ENCODE measurements at regions not wholly inside any gene's neighbourhood (a gene's known extent, or its start where the extent isn't known, plus 50 kb on each side); places are given as distances from the start of the nearest gene placed in this dataset.

DNA sequence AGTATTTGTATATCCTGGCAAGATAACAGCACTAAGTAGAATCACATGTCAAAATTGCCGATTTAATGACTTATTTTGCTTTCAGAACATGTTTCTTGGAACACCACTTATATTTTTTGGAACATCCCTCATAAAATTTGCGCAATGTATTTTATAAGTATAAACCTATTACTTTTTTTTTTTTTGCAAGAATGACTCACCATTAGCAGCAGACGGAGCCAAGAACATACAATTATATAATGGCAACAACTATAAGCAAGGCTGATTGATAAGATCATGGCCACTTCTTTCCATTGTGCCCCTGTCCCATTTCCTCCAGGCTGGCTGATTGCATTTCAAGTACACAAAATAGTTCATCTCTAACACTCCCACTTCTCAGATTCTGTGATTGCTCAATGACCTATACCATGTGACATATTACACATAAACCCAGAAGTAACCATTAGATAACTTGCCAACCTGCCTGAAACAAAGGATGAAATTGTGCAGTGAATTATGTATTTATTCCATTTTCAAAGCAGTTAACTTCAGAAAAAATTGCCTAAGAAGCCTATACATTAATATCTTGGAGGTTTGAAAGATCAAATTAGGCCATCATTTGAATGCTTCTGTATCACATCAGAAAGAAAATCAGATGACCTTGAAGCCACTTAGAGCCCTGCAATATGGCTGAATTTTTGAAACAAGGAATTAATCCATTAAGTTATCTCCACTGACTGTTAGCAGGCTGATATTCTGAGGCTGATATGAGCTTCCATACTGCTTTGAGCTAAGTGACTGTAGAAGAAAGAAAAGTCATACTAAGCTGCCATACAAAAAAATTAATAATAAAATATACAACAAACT, 77.8 kb upstream of the PRMT6 start:
- Histone ChIP-seq H3K4me1 (no peaks in the 10 kb centered on the region), H3K9me3 (no peaks in the 10 kb centered on the region), H3K27me3 (no peaks in the 10 kb centered on the region), H3K27ac (no peak overlapping the region), H3K36me3 (no peaks in the 10 kb centered on the region), H3K4me3 (no peak overlapping the region)
- TF ChIP-seq POLR2A (IDR thresholded peaks at IDR 0.05): no peak
- no peak for TF ChIP-seq CTCF (IDR thresholded peaks at IDR 0.05 in 4 of 5, conservative IDR thresholded peaks at IDR 0.05 in 1 of 5)
- ATAC-seq (no peak), DNase-seq (no peak)
- in situ Hi-C loops (cut with MboI; ENCODE audit: low sequenced_read_pairs in 4 of 4): no loop called here
- intact Hi-C loops (cut with DNase I; ENCODE audit: low total_unique reads): no loop called here

DNA sequence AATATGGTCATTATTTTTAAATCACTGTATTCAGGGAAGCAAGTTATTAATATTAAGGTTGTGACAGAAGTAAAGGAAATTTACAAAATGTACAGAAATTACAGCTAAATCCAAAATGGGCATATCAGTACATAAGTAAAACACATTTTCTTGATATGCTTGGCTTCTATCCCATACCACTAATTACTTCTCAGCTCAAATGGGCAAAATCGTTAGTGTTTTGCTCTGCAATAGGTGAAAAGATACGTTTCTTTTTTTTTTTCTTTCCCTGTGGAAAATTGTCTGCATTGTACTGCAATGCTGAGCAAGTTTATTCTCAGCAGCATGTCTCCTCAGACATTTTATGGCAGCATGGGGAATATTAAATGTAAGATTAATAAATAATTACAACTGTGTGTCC, 77.1 kb upstream of the PRMT6 start:
- intact Hi-C loops (cut with DNase I; ENCODE audit: low total_unique reads): no loop called here
- in situ Hi-C loops (cut with MboI; ENCODE audit: low sequenced_read_pairs in 4 of 4): no loop called here
- H3K9me3 ChIP-seq: no peaks in the 10 kb centered on the region
- no peak overlapping the region for H3K27ac ChIP-seq
- no peak overlapping the region for H3K4me3 ChIP-seq
- no peaks in the 10 kb centered on the region for H3K36me3 ChIP-seq
- DNase-seq (no peak), ATAC-seq (no peak)
- no peak for TF ChIP-seq CTCF (IDR thresholded peaks at IDR 0.05 in 4 of 5, conservative IDR thresholded peaks at IDR 0.05 in 1 of 5)
- no peak for TF ChIP-seq POLR2A (IDR thresholded peaks at IDR 0.05)
- H3K27me3 ChIP-seq: no peaks in the 10 kb centered on the region
- H3K4me1 ChIP-seq: no peaks in the 10 kb centered on the region

DNA sequence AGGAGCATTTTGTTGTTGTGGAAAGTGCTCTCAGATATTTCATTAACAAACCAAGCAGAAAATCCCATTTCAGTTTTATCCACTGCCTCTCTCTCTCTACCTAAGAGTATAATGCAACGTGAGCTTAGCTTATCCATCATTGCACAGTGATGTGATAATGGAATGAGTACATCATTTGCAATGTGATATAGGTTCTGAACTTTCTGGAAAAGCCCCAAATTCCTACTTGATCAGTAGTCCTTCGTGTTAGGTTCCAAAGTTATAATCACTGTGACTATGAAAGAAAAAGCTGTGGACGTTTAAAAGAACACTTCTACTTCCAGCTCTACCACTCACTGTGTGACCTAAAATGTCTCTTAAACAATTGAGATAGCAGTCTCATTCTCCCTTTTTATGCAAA, 76.4 kb upstream of the PRMT6 start:
- Histone ChIP-seq H3K9me3 (no peaks in the 10 kb centered on the region), H3K4me1 (no peaks in the 10 kb centered on the region), H3K4me3 (no peak overlapping the region), H3K36me3 (no peaks in the 10 kb centered on the region), H3K27ac (no peak overlapping the region), H3K27me3 (no peaks in the 10 kb centered on the region)
- ATAC-seq (no peak), DNase-seq (no peak)
- no peak for TF ChIP-seq POLR2A (IDR thresholded peaks at IDR 0.05)
- no peak for TF ChIP-seq CTCF (IDR thresholded peaks at IDR 0.05 in 4 of 5, conservative IDR thresholded peaks at IDR 0.05 in 1 of 5)
- intact Hi-C loops (cut with DNase I; ENCODE audit: low total_unique reads) (no loop called here), in situ Hi-C loops (cut with MboI; ENCODE audit: low sequenced_read_pairs in 4 of 4) (no loop called here)

DNA sequence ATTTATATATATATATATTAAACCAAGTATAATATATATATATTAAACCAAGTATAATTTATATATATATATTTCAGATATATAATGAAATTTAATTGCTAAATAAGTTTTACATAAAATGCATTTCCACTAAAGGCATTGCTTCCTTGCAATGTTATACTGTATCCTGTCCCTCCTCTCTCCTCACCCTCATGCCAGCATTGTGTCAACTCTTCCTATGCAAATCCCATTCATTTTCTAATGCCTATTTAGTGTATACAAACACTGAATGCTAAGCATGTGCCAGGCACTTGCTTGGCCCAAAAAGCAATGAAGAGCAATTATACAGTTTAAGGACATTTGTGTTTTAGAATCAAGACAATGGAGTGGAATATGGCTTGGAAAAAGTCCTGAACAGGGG, 71.7 kb upstream of the PRMT6 start:
- DNase-seq (no peak), ATAC-seq (no peak)
- no peaks in the 10 kb centered on the region for H3K36me3 ChIP-seq
- no peaks in the 10 kb centered on the region for H3K27me3 ChIP-seq
- no peak overlapping the region for H3K27ac ChIP-seq
- no peaks in the 10 kb centered on the region for H3K9me3 ChIP-seq
- H3K4me1 ChIP-seq: no peaks in the 10 kb centered on the region
- in situ Hi-C loops (cut with MboI; ENCODE audit: low sequenced_read_pairs in 4 of 4): no loop called here
- no peak for TF ChIP-seq POLR2A (IDR thresholded peaks at IDR 0.05)
- TF ChIP-seq CTCF (IDR thresholded peaks at IDR 0.05 in 4 of 5, conservative IDR thresholded peaks at IDR 0.05 in 1 of 5): no peak
- no peak overlapping the region for H3K4me3 ChIP-seq
- intact Hi-C loops (cut with DNase I; ENCODE audit: low total_unique reads): no loop called here

- in situ Hi-C loops (cut with MboI; ENCODE audit: low sequenced_read_pairs in 4 of 4) (no loop called here), intact Hi-C loops (cut with DNase I; ENCODE audit: low total_unique reads) (no loop called here)
- H3K27me3 ChIP-seq: no peaks in the 10 kb centered on the region
- H3K4me1 ChIP-seq: no peaks in the 10 kb centered on the region
- DNase-seq (no peak), ATAC-seq (no peak)
- no peak overlapping the region for H3K4me3 ChIP-seq
- TF ChIP-seq POLR2A (IDR thresholded peaks at IDR 0.05): no peak
- TF ChIP-seq CTCF (IDR thresholded peaks at IDR 0.05 in 4 of 5, conservative IDR thresholded peaks at IDR 0.05 in 1 of 5): no peak
- H3K36me3 ChIP-seq: no peaks in the 10 kb centered on the region
- no peaks in the 10 kb centered on the region for H3K9me3 ChIP-seq
- H3K27ac ChIP-seq: no peak overlapping the region
These were observed 69.9 kb upstream of the PRMT6 start for GRCh38 chr1:106986603-106987002.
